SK-N-MC (cell line): ENCODE measurements at regions not wholly inside any gene's neighbourhood (a gene's known extent, or its start where the extent isn't known, plus 50 kb on each side); places are given as distances from the start of the nearest gene placed in this dataset.

Experiments used
- DNase-seq: peaks from one replicate; pipeline ENCODE4 v3.0.0-alpha.2; 2011; ENCODE audit warnings: low read depth, low spot score
- H3K27ac ChIP-seq: fragments of 200-600 bp; sonication (generic); 2 replicates; pipeline ENCODE4 v1.5.1; 2016; ENCODE audit warnings: mixed run types
- H3K36me3 ChIP-seq: fragments of 200-600 bp; sonication (generic); 2 replicates; pipeline ENCODE4 v1.6.1; 2017; ENCODE audit warnings: antibody characterized with exemption, low read length, mixed read lengths; ENCODE audit not compliant: insufficient read depth
- H3K4me3 ChIP-seq: fragments of 200-600 bp; sonication (generic); 2 replicates; pipeline ENCODE4 v1.5.1; 2016
- H3K9ac ChIP-seq: fragments of 200-600 bp; sonication (generic); 2 replicates; pipeline ENCODE4 v1.8.0; 2017; ENCODE audit warnings: mixed run types, mixed read lengths; ENCODE audit not compliant: insufficient read length
- H3K9me3 ChIP-seq: fragments of 200-600 bp; sonication (generic); 2 replicates; pipeline ENCODE4 v1.6.1; 2017; ENCODE audit warnings: low read depth, mild to moderate bottlenecking, antibody characterized with exemption, low read length, moderate library complexity, mixed read lengths
- EZH2 ChIP-seq: fragments of 200-600 bp; sonication (generic); IDR thresholded peaks from one replicate; pipeline ENCODE4 v1.6.1; 2017; ENCODE audit warnings: antibody characterized with exemption
- FOXP2 ChIP-seq: optimal IDR thresholded peaks from 2 replicates; pipeline ENCODE3; 2011; ENCODE audit warnings: mild to moderate bottlenecking, moderate library complexity; ENCODE audit not compliant: insufficient read depth; ENCODE audit errors: extremely low read length, control extremely low read depth
- POLR2AphosphoS5 ChIP-seq: IDR thresholded peaks from 2 replicates; pipeline ENCODE4 v1.6.1; 2012; ENCODE audit warnings: mild to moderate bottlenecking, low read depth, low read length, borderline replicate concordance

DNA sequence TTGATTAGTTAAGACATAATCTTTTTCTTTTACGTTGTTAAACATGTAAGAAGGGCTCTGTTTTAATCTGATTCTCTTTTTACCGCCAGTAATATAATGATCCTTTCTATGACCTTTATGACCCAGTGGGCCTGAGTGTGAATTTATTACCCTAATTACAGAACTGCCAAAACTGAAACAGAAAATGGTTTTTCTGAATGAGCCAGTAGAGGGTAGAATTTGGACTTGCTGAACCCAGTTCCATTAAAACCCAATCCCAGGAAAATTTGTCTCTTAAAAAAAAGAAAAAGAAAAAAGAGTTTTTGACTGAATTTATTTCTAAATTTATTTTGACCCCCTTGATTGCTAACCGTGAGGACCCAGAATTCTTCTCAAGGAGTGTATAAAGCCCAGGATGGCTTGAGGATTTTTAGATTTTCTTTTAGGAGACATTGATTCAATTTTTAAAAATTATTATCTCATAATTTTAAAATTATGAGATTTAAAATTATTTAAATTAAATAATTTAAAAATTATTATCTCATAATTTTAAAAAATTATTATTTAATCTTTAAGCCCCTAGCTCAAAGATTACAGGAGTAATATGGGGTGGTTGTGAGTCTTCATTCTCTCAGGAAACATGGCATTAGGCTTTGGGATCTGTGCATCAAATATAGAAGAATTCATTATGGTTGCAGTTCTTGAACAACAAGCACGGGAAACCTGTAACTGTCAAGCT, 94.1 kb upstream of the GLIS3 start:
- H3K4me3 ChIP-seq = no peak overlapping the region
- no peaks in the 10 kb centered on the region for H3K9me3 ChIP-seq
- TF ChIP-seq EZH2 = no peak
- TF ChIP-seq POLR2AphosphoS5 = no peak
- no peak for TF ChIP-seq FOXP2
- H3K9ac ChIP-seq = no peak overlapping the region
- H3K27ac ChIP-seq = no peak overlapping the region
- no peaks in the 10 kb centered on the region for H3K36me3 ChIP-seq
- DNase-seq = no peak

DNA sequence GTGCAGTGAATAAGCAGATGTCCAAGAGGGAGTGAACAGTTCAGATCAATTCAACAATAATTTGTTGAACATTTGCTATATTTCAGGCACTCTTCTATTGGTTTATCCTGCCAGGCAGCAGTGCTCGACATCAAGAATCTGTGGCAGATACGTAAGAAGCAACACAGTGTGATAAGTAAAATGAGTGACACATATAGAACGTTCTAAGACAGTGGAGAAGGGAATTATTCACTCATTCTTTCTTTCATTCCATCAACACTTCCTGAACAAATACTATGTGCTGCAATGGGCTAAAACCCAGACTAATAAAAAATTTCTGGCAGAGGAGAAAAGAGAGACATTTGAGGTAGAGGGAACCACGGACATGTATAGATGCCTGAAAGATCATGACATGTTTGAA, 89.9 kb upstream of the GLIS3 start:
- no peak for DNase-seq
- Histone ChIP-seq H3K9ac (no peak overlapping the region), H3K9me3 (no peaks in the 10 kb centered on the region), H3K36me3 (no peaks in the 10 kb centered on the region), H3K27ac (no peak overlapping the region), H3K4me3 (no peak overlapping the region)
- no peak for TF ChIP-seq EZH2
- no peak for TF ChIP-seq POLR2AphosphoS5
- no peak for TF ChIP-seq FOXP2

DNA sequence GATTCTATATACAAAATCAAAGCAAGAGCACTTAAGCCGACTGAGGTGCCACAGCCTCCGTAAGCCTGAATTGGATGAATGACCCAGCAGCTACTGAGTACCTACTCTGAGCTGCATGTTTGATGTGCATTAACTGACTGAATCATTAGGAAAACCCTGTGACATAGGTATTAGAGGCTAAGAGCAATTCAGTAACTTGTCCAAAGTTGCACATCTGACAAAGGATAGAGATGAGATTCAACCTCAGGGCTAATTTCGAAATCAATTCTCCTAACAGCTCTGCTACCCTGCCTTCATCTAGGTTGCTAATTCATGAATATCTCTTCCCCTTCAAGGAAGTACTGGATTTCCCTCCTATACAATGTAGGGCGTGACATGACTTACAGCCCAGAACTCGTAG, 89.1 kb upstream of the GLIS3 start:
- no peaks in the 10 kb centered on the region for H3K36me3 ChIP-seq
- TF ChIP-seq FOXP2 (no peak), EZH2 (no peak), POLR2AphosphoS5 (no peak)
- no peak overlapping the region for H3K9ac ChIP-seq
- no peak overlapping the region for H3K4me3 ChIP-seq
- no peak overlapping the region for H3K27ac ChIP-seq
- H3K9me3 ChIP-seq = no peaks in the 10 kb centered on the region
- no peak for DNase-seq

- H3K9me3 ChIP-seq = no peaks in the 10 kb centered on the region
- TF ChIP-seq FOXP2 = no peak
- TF ChIP-seq EZH2 = no peak
- no peak for TF ChIP-seq POLR2AphosphoS5
- no peak overlapping the region for H3K27ac ChIP-seq
- no peaks in the 10 kb centered on the region for H3K36me3 ChIP-seq
- DNase-seq = no peak
- no peak overlapping the region for H3K9ac ChIP-seq
- no peak overlapping the region for H3K4me3 ChIP-seq
These were observed 87.0 kb upstream of the GLIS3 start for GRCh38 chr9:4386819-4387218.

DNA sequence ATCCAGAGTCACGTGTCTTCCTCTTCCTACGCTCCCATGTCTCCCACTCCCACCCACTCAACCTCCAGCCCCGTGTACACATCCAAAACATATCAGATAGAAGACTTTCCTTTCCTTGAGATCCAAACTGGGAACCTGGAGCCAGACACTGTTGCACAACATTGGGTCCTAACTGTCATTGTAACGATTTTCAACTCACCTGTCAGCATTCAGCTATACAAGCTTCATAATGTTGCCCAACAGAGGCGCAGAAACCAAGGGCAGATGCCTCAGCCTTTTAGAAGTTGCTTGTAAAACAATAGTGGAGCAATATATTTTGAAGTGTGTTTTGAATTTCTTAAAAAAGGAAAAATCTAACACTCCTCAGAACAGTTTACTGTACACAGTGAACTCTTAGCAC, 84.9 kb upstream of the GLIS3 start:
- TF ChIP-seq FOXP2 (no peak), EZH2 (no peak), POLR2AphosphoS5 (no peak)
- Histone ChIP-seq H3K27ac (no peak overlapping the region), H3K9ac (no peak overlapping the region), H3K36me3 (no peaks in the 10 kb centered on the region), H3K4me3 (no peak overlapping the region), H3K9me3 (no peaks in the 10 kb centered on the region)
- no peak for DNase-seq

GRCh38 chr9:4382722-4383317, 83.0 kb upstream of the GLIS3 start:
- Histone ChIP-seq H3K4me3 (no peak overlapping the region), H3K9me3 (no peaks in the 10 kb centered on the region), H3K9ac (peak overlapping the region; percentile 17), H3K27ac (peak overlapping the region; percentile 29; the same call in 1 of the 2 replicates), H3K36me3 (no peaks in the 10 kb centered on the region)
- TF ChIP-seq EZH2 = no peak
- no peak for TF ChIP-seq POLR2AphosphoS5
- no peak for TF ChIP-seq FOXP2
- peak; percentile 14 for DNase-seq

- Histone ChIP-seq H3K9ac (no peak overlapping the region), H3K4me3 (no peak overlapping the region), H3K36me3 (no peaks in the 10 kb centered on the region), H3K27ac (no peak overlapping the region), H3K9me3 (no peaks in the 10 kb centered on the region)
- DNase-seq = no peak
- no peak for TF ChIP-seq FOXP2
- no peak for TF ChIP-seq POLR2AphosphoS5
- TF ChIP-seq EZH2 = no peak
These were observed 81.9 kb upstream of the GLIS3 start for GRCh38 chr9:4381744-4382143.

- TF ChIP-seq EZH2 (no peak), FOXP2 (no peak), POLR2AphosphoS5 (no peak)
- H3K36me3 ChIP-seq = no peaks in the 10 kb centered on the region
- no peaks in the 10 kb centered on the region for H3K9me3 ChIP-seq
- no peak for DNase-seq
- no peak overlapping the region for H3K27ac ChIP-seq
- H3K4me3 ChIP-seq = no peak overlapping the region
- no peak overlapping the region for H3K9ac ChIP-seq
These were observed 80.5 kb upstream of the GLIS3 start for GRCh38 chr9:4380406-4380805.
